GM18873 (cell line): ENCODE measurements at regions not wholly inside any gene's neighbourhood (a gene's known extent, or its start where the extent isn't known, plus 50 kb on each side); places are given as distances from the start of the nearest gene placed in this dataset.
"Not testable (repeated sequence)": the region's sequence is repeated elsewhere in the genome, so short reads cannot be mapped to it uniquely, and the experiment has no call there.

Experiments used
- ATAC-seq: cut with Tn5 transposase; IDR thresholded peaks from one replicate; pipeline ENCODE4 v1.9.1; 2021; ENCODE audit warnings: mild to moderate bottlenecking, moderate library complexity, moderate number of reproducible peaks; ENCODE audit not compliant: unreplicated experiment, low FRiP score

- no peak for ATAC-seq
Observed at GRCh38 chr12:46526233-46526632, 153.7 kb upstream of the SLC38A2 start.

DNA sequence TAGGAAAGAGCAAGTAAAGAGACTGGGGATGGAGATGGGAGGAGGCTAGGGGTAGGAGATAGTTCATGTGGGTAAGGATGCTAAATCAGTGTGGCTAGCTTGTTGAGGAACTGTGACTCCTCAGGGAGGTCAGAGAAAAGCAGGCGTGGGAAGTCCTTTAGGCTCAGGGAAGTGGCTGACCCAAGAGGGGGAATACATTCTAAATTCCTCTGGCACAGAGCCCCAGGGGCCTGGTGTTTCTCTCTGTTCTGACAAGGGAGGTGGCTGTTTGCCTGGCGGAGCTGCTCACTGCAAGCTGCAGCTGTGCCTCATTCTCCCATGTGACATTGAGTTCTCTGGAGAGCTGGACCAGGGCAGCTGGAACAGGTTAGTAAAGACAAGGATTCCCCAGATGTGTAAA, 152.2 kb upstream of the SLC38A2 start:
- no peak for ATAC-seq

DNA sequence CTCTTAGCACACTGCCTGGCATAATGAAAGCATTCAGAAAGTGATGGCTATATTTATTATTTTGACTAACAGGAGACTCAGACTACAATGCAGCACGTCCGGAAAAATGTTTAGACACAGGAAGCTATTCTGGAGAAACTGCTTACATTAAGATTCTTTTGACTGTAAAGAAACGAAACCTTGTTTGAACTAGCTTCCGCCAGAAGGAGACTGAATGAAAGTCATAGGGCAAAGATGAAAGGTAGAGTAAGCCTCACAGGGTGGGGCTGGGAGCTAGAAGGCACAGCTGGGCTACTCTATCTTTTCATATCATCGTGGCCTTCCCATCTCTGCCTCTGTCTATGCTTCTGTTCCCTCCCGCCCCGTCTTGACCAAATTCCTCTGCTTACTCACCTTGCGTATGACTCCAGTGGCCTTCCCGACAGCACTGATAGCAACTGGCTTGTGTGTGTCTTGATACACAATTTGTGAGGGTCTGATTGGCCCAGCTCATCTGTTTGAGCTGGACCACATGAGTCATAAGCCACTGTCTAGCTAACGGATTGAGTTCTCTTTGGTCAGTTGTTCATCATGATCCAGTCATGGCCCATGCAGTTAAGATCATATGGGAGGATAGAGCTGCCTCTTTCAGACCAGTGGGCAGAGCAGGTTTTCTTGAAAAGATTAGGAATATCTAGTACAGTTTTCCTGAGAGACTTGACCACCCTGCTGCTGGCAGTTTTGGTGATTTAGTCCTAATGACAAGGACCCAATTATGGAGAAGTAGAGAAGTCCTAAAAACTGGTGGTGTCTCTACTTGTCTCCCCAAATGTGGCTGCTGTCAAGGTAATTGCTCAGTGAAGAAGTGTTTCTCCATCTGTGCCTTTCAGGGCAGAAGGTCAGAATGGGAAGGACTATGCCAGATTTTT, 151.5 kb upstream of the SLC38A2 start:
- ATAC-seq = no peak

- no peak for ATAC-seq
Observed at GRCh38 chr12:46523446-46523845, 150.9 kb upstream of the SLC38A2 start.

DNA sequence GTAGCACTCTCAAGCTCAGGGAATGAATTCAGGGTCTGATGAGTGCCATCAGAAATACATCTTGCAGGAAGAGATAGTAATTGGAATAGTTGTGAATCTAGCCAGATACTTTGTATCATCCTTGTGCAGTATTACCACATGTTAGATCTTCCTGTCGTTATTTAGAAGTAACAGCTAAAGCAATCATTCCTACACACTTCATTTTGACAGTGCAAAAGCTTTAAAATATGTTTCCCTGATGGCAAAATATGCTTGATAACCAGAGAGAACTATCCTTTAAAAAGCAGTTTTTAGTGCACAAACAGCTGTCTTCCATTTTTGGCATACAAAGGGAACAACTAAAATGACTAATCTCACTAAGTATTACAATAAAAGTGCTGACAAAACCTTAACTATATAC, 149.5 kb upstream of the SLC38A2 start:
- ATAC-seq = no peak

DNA sequence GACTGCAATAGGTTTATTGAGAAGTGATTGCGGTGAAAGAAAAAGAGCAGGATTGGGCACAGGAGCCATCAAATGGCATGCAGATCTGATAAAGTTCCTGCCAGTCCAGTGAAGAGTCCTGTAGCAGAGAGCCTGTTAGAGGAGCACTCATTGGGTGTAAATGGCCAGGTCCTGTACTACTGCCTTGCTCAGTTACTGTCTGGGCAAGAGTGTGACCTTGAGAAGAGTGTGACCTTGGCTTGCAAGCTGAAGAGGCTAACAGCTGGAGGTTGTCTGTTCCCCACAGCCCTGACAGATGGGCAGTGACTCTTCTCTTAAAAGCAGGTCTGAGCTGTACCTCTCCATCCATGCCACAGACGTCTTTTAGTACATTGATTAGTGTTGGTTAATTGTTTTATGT, 148.6 kb upstream of the SLC38A2 start:
- ATAC-seq = no peak

- ATAC-seq = no peak
Observed at GRCh38 chr12:46519407-46519806, 146.8 kb upstream of the SLC38A2 start.

DNA sequence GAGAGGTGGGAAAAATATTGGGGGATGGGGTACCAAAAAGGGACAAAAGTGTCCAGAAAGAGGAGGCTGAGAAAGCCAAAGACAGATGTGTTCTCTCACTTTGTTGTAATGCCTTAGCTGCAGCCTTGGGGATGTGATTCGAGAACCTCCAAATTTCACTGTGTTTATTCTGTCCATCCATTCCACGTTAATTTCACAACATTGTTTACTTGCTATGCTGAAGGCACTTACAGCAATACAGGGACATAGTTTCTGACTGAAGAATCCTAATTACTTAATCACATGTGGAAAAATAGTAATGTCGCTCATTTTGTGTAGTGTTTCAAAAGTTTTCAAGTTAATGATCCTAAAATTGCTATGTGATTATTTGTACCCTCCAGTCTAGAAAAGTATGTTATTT, 146.2 kb upstream of the SLC38A2 start:
- no peak for ATAC-seq

DNA sequence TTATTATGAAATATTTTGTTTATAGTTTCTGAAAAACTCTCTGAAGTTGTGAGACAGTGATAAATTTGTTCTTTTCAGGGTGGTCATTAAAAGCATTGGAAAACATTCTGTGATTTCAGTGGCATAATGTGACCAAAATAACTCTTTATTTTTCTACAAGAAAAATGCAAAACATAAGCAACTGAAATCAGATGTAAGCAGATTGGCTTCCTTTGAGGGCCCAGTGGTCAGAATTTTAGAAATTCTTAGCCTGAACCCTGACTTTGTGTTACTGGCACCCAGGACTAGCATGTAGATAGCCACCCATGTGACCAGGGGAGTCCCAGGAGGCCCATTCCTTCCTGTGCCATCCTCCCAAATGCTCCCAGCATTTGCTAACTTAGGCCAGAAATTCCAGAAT, 145.6 kb upstream of the SLC38A2 start:
- ATAC-seq = no peak

- ATAC-seq = peak; percentile 15
Observed at GRCh38 chr12:46517579-46517962, 145.0 kb upstream of the SLC38A2 start.

GRCh38 chr12:46516933-46517578, 144.5 kb upstream of the SLC38A2 start:
- ATAC-seq = peak; percentile 97

- ATAC-seq = no peak
Observed at GRCh38 chr12:46516238-46516932, 143.8 kb upstream of the SLC38A2 start.

DNA sequence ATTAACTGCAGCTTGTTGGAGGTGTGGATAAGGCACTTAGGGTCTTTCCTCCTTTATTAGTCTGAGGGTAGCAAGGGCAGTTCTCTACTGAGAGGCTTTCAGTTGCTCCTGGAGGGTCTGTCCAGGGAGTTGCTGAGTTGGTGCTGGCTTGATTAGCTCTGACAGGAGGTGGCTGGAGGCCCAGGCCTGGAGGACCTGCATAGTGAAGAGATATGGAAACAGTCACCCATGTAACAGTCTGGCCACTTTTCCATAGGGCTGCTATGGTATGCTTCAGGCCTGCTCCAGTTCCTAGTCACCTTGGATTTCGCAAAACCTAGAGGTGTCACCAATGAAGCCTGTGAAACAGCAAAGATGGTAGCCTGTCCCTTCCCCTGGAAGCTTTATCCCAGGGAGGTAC, 143.3 kb upstream of the SLC38A2 start:
- ATAC-seq = no peak

- ATAC-seq = no peak
Observed at GRCh38 chr12:46514886-46515285, 142.3 kb upstream of the SLC38A2 start.

DNA sequence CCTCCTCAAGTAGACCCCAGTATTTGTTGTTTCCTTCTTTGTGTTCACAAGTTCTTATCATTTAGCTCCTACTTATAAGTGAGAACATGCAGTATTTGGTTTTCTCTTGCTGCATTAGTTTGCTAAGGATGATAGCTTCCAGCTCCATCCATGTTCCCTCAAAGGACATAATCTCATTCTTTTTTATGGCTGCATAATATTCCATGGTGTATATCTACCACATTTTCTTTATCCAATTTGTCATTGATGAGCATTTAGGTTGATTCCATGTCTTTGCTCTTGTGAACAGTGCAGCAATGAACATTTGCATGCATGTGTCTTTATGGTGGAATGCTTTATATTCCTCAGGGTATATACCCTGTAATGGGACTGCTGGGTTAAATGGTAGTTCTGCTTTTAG, 137.7 kb upstream of the SLC38A2 start:
- ATAC-seq = not testable (repeated sequence)

GRCh38 chr12:46509135-46509534, 136.6 kb upstream of the SLC38A2 start:
- ATAC-seq = no peak

DNA sequence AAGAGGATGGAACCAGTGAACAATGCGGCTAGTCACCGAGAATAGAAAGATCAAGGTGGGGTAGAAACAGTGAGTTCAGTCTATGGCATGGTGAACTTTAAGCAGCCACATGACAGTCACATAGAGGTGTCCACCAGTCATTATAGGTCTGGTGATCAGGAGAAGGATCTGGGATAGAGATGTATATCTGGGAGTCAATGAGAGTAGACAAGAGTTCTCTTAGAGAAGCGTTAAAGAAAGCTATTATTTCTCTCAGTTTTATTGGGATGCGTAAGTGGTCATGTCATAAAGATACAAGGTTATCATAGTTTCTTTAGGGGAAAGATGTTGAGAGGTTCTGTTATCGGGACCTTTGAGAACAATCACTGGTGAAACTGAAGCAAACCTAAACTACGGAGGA, 136.1 kb upstream of the SLC38A2 start:
- ATAC-seq = no peak

GRCh38 chr12:46507766-46508165, 135.2 kb upstream of the SLC38A2 start:
- ATAC-seq = no peak

DNA sequence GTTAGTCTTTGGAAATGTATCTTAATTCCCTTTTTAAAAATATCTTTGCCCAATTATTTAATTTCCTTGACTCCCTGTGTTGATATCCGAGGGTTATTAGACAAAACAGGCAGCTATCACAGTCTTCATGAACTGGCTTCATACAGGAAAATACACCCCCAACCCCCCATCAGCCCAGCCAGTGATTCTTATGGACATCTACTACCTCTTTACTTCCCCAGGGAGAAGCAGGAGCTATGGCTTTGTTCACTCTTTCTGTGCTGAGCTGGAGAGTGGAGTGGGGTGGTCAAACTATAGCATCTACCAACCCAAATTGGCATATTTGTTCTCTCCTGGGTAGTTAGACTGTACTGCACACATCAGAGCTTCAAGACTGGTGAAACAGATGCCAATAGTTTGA, 134.4 kb upstream of the SLC38A2 start:
- no peak for ATAC-seq

- ATAC-seq = no peak
Observed at GRCh38 chr12:46506198-46506597, 133.6 kb upstream of the SLC38A2 start.

GRCh38 chr12:46504494-46504893, 131.9 kb upstream of the SLC38A2 start:
- no peak for ATAC-seq
